HG02884 (cell line): ENCODE measurements at regions not wholly inside any gene's neighbourhood (a gene's known extent, or its start where the extent isn't known, plus 50 kb on each side); places are given as distances from the start of the nearest gene placed in this dataset.

Experiments
- ATAC-seq: cut with Tn5 transposase; IDR thresholded peaks from one replicate; pipeline ENCODE4 v1.9.1; 2021; ENCODE audit warnings: mild to moderate bottlenecking, moderate library complexity; ENCODE audit not compliant: unreplicated experiment

DNA sequence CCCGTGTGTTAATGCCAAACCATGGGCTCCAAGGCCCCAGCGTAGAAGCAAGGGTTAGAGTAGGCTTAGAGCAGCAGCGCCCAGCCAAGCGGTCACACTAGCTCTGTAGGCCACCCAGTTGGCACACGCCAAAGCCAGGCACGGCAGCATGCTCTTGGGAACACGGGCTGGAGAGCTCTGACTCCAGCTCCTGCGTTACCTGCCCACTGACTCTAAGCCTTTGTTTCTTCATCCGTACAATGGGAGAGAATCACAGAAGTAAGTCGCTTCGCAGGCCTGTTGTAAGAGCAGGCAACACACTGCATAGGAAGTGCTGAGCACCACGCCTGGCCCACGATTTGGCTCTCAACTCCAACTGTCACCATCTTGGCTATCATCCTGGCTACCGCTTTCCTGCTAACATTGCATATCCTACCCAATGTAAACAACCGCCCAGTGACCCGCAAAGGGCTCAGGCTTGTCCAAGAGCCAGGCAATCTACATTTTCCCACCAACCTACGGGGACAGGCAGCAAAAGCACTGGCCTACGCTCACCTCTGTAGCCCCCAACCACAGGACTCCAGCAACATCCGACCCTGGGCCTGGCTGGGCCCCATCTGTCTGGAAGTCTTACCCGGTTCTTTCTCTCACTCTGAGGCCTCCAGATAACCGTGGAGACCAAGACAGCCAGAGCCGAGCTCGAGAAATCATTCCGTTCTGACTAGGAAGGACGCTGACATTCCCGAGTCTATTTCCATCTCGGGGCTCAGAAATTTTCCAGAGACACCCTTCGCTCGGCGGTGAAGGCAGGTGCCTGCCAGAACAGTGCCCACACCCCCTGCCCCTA is 91.5 kb upstream of the ZNF507 start:
- ATAC-seq: no peak

- no peak for ATAC-seq
Observed at GRCh38 chr19:32254509-32254890, 90.9 kb upstream of the ZNF507 start.

DNA sequence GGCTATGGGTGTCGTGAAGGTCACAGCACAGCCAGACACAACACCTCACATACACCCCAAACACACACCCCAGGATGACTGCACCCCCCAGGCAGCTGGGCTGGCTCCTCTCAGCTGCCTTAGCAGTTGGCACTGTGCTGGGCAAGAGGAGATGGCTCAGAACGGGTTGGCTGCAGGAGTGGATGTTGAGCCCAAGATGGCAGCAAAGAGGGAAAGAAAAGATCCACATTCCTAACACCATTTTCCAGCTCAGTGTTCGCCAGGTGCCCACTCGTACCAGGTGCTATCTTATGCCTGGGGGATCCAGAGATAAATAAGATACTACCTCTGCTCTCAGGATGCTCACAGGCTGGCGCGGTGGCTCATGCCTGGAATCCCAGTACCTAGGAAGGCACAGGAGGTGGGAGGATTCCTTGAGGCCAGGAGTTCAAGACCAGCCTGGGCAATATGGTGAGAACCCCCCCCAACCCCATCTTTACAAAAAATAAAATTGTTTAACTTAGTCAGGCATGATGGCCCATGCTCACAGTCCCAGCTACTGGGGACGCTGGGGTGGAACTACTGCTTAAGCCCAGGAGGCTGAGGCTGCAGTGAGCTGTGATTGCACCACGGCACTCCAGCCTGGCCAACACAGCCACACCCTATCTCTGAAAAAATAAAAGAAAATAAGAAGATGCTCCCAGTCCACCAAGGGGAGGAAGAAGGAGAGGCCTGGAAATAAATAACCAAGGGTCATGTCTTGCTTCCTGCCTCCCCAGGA is 89.7 kb upstream of the ZNF507 start:
- no peak for ATAC-seq

DNA sequence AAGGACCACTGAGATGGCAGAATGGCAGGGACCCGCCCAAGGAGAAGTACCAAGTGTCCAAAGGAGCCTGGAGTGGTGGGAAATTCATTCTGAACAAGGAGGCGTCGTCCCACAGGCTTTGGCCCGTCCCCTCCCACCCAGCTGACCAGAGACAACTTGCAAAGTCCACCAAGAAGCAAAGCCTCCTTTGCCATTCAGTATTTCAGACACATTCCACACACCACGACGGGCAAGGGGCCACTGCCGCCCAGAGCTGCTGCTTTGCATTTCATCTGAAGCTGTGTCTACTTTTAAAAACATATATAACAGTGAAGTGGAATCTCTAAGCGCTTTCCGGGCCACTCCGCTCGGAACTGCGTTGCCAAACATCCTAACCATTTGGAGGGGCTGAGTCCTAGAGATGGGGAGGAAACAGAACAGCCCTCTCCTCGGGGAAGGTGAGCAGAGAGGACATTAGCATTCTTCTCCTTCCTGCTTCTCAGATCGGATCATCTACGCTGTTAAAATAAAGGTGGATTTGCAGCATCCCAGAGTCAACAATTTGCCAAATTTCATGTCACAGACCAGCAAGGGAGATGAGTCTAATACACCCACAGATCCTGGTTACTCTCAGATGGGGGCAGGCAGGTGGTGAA is 89.0 kb upstream of the ZNF507 start:
- no peak for ATAC-seq

DNA sequence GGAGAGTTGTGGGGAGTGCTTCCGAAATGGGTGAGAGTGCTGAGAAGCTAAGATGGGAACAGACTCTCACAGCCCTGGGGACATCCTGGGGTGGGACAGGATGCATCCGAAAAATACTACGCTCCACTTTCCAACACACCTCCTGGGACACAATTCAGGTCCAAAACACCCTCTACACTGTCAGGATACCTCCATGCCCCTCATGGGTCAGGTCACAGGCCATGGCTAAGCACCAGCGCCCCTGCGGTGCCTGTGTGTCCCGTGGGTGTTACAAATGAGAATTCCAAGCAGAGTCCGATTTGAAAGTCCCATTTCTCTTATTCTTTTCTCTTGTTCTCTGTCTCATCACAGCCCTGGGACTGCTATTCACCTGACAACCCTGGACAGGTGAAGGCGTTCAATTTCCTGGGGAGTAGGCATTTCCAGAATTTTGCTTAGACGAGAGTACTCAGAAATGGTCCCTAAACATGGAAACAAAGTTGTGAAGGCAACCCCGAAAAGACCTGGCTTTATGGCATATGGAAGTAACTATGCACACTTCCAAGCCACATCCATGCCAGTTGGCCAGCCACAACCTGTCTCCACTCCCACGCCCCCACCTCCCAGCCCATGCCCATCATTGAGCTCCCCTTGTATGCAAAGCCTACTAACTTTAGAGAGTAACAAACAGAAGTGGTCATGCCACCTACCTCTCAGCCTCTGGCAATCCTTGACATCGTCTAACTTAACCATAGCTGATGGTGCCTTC is 87.9 kb upstream of the ZNF507 start:
- no peak for ATAC-seq

- no peak for ATAC-seq
Observed at GRCh38 chr19:32258167-32258566, 87.2 kb upstream of the ZNF507 start.

- no peak for ATAC-seq
Observed at GRCh38 chr19:32264568-32264967, 80.8 kb upstream of the ZNF507 start.

GRCh38 chr19:32265995-32266394 is 79.4 kb upstream of the ZNF507 start:
- ATAC-seq: no peak

DNA sequence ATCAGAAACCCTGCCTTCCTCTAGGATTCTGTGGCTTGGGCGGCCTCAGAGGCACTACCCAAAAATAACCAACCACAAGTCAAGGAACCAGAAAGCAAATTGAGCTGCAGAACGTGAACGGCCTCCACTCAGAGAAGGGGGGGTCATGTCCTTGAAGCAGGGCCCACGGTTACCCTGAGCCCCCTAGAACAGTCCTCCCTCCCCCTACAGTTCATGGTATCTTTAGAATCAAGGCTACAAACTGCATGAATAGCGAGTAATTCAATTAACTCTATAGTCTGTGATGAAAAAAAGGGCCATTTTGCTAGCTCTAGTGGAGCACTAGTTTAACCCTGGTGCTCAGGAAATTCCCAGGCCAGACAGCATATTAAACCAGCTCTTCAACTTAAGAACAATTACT is 79.0 kb upstream of the ZNF507 start:
- no peak for ATAC-seq

- ATAC-seq: no peak
Observed at GRCh38 chr19:32268381-32268780, 77.0 kb upstream of the ZNF507 start.

DNA sequence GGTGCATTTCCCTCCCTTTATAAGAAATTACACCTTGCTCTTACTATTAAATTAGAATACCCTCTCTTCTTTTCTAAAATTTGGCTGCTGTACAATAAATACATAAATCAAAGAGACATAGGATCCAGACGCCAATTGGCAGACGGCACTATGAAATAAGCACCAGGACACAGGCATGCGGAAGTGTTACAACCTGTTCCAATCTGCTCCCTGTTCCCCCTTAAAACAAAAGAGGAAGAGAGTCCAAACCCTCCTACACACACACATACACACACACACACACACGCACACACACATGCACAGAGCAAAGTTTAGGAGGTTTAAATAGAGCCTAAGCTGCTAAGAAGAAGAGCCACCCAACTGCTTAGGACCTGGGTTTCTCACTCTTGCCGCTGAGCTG is 75.6 kb upstream of the ZNF507 start:
- no peak for ATAC-seq

- no peak for ATAC-seq
Observed at GRCh38 chr19:32273483-32273882, 71.9 kb upstream of the ZNF507 start.

DNA sequence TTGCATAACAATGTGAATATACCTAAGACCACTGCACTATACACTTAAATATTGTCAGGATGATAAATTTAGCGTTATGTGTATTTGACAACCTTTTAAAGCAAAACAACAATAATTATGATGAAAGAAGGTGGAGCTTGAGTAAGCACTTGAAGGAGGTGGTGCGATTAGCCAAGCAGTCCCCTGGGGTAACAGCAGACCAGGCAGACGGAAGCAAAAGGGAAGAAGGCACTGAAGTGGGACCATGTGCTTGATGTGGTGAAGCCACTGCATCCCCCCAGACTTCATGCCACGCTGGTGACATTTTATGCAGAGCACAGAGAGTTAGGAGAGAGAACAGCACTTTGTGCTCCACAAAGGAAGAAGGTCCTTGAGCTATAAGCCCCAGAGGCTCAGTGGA is 58.3 kb upstream of the ZNF507 start:
- ATAC-seq: no peak

DNA sequence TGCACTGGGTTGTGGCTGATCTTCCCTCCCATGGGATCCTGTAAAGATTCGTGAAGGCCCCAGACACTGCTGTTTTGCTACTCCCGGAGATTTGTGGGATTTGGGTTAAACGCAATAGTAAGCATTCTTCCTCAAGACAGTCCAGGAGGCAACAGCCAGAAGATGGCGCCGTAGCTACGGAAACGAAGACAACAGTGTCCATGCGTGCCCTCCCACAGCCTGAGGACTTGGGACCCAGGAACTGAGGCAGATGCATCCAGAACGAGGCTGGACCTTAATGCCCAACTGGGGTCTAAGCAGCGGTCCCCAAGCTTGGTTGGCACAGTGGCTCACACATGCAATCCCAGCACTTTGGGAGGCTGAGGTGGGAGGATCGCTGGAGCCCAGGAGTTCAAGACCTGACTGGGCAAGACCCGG is 57.6 kb upstream of the ZNF507 start:
- ATAC-seq: no peak

- no peak for ATAC-seq
Observed at GRCh38 chr19:32289566-32290210, 55.7 kb upstream of the ZNF507 start.

DNA sequence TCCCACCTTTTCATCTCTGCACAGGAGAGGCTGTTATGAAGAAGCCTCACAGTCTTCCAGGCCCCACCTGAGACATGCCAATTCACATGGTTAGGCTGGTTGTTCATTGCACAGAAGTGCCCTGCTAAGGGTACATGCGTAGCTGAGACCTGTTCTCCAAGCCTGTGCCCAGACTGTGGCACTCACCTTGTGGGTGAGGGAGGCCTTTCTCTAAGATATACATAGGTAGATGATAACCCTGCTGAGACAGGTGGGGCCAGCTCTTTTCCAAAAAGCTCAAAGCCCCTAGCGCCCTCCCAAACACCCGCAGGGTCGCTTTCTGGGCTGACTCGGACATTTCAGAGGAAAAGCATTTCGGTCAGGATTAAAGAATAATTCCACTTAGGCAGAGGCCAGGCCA is 53.5 kb upstream of the ZNF507 start:
- ATAC-seq: no peak

DNA sequence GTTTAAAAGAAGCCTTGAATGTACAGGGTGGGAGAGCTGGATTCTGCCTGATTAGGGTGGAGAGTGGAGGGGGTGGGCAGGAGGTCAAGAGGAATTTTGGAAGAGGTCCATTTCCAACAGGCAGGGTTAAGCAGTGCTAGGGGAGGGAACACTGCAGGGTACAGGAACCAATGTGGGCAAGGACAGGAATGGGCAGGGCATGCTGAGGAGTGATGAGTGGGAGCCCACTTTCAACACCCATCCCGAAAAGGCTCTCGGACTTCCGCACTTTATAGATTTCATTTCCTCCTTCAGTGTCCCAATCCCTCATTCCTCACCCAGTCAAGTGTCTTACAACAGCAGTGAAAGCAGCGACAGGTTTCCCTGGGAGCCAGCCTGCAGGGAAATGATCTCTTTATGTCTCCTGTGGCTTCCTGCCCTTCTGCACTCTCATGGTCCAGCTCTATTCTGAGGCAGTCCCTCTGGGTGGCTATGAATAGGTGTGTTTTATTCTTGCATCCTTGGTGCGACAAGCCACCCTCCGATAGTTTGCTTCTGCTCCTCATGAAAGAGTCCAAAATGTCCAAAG is 50.5 kb upstream of the ZNF507 start:
- ATAC-seq: no peak
